ENCODE measurements at regions not wholly inside any gene's neighbourhood (a gene's known extent, or its start where the extent isn't known, plus 50 kb on each side); places are given as distances from the start of the nearest gene placed in this dataset.

GRCh38 chr21:27300770-27301169, 333.9 kb upstream of the ADAMTS5 start:
- TF ChIP-seq CTCF (IDR thresholded peaks at IDR 0.05) = no peak
- no peak overlapping the region for H3K27ac ChIP-seq
- no peak overlapping the region for H3K4me3 ChIP-seq
- peaks cover 0 to 6% of the 10 kb centered on the region in 2 donors for H3K9me3 ChIP-seq
- DNase-seq (ENCODE audit: low spot score in 2 of 2) = no peak
- no peaks in the 10 kb centered on the region for H3K4me1 ChIP-seq
- intact Hi-C loops (cut with DNase I) = no loop called here
- H3K27me3 ChIP-seq = no peaks in the 10 kb centered on the region
- no peaks in the 10 kb centered on the region for H3K36me3 ChIP-seq

- no peaks in the 10 kb centered on the region for H3K36me3 ChIP-seq
- no peaks in the 10 kb centered on the region for H3K27me3 ChIP-seq
- H3K27ac ChIP-seq = no peak overlapping the region
- no peaks in the 10 kb centered on the region for H3K4me1 ChIP-seq
- H3K9me3 ChIP-seq = peaks cover 0 to 6% of the 10 kb centered on the region in 2 donors
- no peak overlapping the region for H3K4me3 ChIP-seq
- intact Hi-C loops (cut with DNase I) = no loop called here
- DNase-seq (ENCODE audit: low spot score in 2 of 2) = no peak
- no peak for TF ChIP-seq CTCF (IDR thresholded peaks at IDR 0.05)
These were observed 331.6 kb upstream of the ADAMTS5 start for GRCh38 chr21:27298465-27298864.

- intact Hi-C loops (cut with DNase I) = no loop called here
- TF ChIP-seq CTCF (IDR thresholded peaks at IDR 0.05) = no peak
- no peak overlapping the region for H3K4me3 ChIP-seq
- H3K36me3 ChIP-seq = no peaks in the 10 kb centered on the region
- no peak overlapping the region for H3K27ac ChIP-seq
- peaks cover 0 to 11% of the 10 kb centered on the region in 2 donors for H3K4me1 ChIP-seq
- no peaks in the 10 kb centered on the region for H3K27me3 ChIP-seq
- DNase-seq (ENCODE audit: low spot score in 2 of 2) = no peak
- H3K9me3 ChIP-seq = peaks cover 0 to 6% of the 10 kb centered on the region in 2 donors
These were observed 326.4 kb upstream of the ADAMTS5 start for GRCh38 chr21:27293239-27293638.

- Histone ChIP-seq H3K4me1 (peaks cover 0 to 11% of the 10 kb centered on the region in 2 donors), H3K36me3 (no peaks in the 10 kb centered on the region), H3K27ac (no peak overlapping the region), H3K9me3 (peaks cover 0 to 6% of the 10 kb centered on the region in 2 donors), H3K27me3 (no peaks in the 10 kb centered on the region), H3K4me3 (no peak overlapping the region)
- DNase-seq (ENCODE audit: low spot score in 2 of 2) = no peak
- intact Hi-C loops (cut with DNase I) = no loop called here
- TF ChIP-seq CTCF (IDR thresholded peaks at IDR 0.05) = no peak
These were observed 325.9 kb upstream of the ADAMTS5 start for GRCh38 chr21:27292783-27293182.

GRCh38 chr21:27292229-27292628, 325.3 kb upstream of the ADAMTS5 start:
- Histone ChIP-seq H3K36me3 (no peaks in the 10 kb centered on the region), H3K27ac (no peak overlapping the region), H3K27me3 (no peaks in the 10 kb centered on the region), H3K4me1 (peaks cover 0 to 12% of the 10 kb centered on the region in 2 donors), H3K4me3 (no peak overlapping the region), H3K9me3 (peaks cover 0 to 6% of the 10 kb centered on the region in 2 donors)
- TF ChIP-seq CTCF (IDR thresholded peaks at IDR 0.05) = no peak
- intact Hi-C loops (cut with DNase I) = no loop called here
- DNase-seq (ENCODE audit: low spot score in 2 of 2) = no peak

GRCh38 chr21:27291006-27291405, 324.1 kb upstream of the ADAMTS5 start:
- TF ChIP-seq CTCF (IDR thresholded peaks at IDR 0.05) = no peak
- Histone ChIP-seq H3K27me3 (no peaks in the 10 kb centered on the region), H3K9me3 (no peaks in the 10 kb centered on the region), H3K27ac (no peak overlapping the region), H3K4me3 (no peak overlapping the region), H3K4me1 (peaks cover 0 to 17% of the 10 kb centered on the region in 2 donors), H3K36me3 (no peaks in the 10 kb centered on the region)
- DNase-seq (ENCODE audit: low spot score in 2 of 2) = no peak
- intact Hi-C loops (cut with DNase I) = no loop called here
